ENCODE measurements at regions not wholly inside any gene's neighbourhood (a gene's known extent, or its start where the extent isn't known, plus 50 kb on each side); places are given as distances from the start of the nearest gene placed in this dataset.

GRCh38 chr1:88104886-88105285 lies 579.2 kb upstream of the PKN2 start:
- DNase-seq, result no peak

GRCh38 chr1:88111816-88112215 lies 572.3 kb upstream of the PKN2 start:
- DNase-seq, result no peak

DNA sequence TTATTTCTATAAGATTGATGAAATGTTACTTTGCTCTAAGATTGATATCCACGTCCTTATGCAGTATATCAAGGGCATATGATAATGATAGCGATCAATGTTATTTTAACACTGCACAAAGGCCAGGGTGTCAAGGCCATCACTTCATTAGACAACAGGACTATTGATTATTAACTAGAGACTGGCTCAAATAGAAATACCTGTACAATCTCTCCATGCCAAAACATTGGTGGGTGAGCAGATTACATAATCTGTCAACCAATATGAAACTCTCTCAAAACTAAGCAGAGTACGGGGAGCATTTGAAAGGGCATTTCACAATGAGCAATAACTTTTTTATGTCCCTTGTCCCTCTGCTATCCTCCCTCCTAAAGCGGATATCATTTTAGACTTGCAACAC lies 566.5 kb upstream of the PKN2 start:
- no peak for DNase-seq

DNA sequence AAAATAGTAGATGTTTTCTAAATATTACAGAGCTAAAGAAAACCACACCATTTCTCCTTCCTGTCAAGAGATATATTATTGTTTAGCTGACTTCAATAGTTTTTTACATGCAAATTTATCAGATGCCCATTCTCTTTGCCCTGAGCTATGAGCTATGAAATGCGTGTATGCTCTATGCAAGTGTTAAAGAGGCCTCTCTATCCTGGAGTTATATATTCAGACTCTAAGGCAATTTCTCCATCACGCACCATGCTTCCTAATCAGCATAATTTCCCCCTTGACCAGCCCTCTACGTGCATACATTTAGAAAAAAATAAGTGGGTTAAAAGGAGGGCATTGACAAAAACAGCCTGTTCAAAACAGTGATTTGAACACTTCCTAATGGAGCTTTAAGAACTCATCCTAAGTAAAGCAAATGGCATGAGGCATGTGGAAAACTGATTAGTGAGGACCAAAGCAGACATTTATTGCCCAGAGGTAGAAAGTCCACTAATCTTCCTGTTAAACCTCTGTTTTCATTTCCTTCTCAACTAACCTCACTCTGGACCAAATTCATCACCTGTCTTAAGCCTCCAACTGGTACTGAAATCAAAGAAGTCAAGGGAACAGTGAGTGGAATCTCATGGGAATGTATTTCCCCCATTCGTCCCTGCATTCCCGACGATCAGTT lies 565.8 kb upstream of the PKN2 start:
- no peak for DNase-seq

- DNase-seq, result no peak
Measured at GRCh38 chr1:88124614-88125013, 559.5 kb upstream of the PKN2 start.

DNA sequence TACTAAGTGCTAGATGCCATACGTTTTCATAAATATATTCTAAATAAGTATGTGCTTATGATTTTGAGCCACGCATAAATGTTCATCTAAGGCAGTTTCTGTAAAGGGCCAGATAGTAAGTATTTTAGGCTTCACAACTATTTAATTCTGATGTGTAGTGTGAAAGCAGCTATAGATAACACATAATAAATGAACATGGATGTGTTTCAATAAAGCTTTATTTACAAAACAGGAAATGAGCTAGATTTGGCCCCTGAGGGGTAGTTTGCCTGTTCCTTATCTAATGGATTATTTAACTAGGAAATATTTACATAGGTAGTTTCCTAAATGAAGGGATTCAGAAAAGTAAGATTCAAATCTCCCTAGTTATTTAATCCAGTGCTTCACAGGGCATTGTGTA lies 557.6 kb upstream of the PKN2 start:
- no peak for DNase-seq

DNA sequence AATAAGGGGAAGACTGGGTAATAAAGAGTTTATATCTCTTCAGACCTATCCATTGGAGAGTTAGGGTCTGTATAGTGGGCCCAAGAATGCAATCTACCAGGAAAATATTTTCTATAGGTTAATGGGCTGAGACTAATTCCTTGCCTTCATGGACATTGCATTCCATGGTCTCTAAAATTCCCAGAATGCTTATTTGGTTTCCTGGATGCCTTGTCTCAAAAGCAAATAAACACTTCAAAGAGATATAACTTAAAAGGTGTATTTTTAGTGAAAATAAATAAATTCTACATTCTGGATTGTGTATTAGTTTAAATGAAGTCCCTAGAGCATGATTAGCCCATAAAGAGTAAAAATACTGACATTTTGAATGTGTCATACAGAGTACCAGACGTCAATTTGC lies 550.1 kb upstream of the PKN2 start:
- no peak for DNase-seq

DNA sequence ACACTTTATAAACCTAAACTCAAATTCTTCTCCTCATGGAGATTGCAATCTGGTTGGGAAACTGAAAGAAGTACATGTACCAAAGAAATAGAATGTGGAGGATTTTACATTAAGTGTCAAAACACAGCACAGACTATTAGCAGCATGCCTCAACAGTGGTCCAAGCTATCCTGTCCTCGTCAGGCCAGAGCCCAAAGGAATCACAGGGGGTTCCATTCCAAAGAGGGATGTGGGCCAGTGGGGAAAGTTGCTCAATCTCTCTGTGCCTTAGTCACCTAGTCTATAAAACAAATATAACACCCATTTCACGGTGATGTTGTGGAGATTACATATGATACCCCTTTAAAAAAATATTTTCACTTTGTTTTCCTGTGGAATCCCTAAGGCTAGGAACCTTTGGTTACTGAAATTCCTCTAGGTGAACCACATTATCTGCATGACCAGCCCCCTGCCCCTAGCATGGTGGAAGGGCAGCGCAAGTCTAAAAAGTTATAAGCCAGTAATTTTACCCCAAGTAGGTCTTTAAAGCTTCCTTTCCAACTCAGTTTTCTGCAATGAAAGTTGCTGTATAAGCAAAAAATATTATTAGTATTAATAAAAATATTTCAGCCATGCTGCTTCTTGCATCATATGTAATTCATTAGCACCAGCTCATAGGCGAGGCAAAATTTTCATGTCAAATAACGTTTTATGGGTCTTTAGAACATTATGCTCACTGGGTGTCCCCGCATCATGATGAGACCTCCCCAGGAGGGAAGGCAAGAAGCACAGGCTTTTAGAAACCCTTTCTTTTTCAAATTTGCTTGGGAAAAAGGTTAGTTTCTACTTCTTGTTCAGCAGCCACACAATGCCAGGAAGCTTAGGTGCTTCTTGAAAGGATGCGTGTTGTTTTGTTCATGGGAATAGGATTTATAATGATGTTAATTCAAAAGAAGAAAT lies 548.8 kb upstream of the PKN2 start:
- no peak for DNase-seq

GRCh38 chr1:88139633-88140032 lies 544.4 kb upstream of the PKN2 start:
- DNase-seq, result no peak

DNA sequence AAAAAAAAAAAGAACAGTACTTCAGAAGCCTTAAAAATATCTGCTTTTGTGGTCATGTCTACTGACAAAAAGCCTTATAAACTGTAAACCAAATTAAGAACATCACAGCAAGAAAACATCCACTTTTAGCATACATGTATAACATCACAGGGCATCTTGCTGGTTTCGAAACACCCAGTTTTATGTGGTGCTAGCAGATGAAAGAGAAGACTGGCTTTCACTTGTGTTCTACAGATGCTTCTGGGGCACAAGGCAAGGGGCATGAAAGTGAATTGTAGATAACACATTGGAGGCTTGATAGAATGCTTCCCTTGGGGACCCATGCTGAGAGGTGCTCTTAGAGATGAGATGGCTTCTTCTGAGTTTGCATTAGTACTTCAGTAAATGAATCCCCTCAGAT lies 543.7 kb upstream of the PKN2 start:
- DNase-seq, result no peak

- DNase-seq, result no peak
Measured at GRCh38 chr1:88141499-88142074, 542.5 kb upstream of the PKN2 start.

DNA sequence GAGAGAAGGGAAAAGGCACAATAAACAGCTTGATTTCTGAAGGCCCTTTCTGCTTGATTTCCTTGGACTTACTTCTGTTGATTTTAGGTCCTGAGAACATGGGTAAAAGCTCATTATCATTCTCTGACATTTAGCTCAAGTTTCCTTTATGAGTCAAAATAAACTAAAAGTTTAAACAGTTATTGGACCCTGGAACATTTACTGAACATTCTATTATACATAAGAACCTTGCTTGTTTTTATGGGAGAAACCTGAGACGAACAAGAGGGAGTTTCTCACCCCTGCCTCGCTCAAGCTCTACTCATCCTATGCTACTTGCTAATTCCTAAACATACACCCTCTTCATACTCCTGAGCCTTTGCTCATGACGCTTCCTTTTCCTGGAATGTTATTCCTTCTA lies 538.3 kb upstream of the PKN2 start:
- DNase-seq, result no peak

- no peak for DNase-seq
Measured at GRCh38 chr1:88149686-88150085, 534.4 kb upstream of the PKN2 start.

DNA sequence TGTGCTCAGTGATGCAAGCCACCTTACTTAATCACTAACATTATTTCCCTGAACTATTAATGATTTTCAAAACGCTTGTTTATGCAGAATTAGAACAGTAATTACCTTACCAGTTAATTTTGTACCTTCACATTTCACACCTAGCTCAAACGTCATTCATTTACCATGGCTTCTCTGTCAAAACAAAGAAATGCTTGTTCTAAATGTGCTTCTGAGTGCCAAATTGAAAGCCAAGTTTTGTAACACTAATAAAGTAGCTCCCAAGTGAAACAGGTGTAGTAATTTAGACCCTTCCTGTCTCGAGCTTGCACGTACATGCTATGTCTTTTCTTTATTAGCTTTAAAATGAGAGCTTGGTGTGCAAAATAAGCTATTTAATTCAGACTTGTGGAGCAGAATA lies 533.7 kb upstream of the PKN2 start:
- no peak for DNase-seq

GRCh38 chr1:88163187-88163586 lies 520.9 kb upstream of the PKN2 start:
- DNase-seq, result no peak

GRCh38 chr1:88168126-88168525 lies 515.9 kb upstream of the PKN2 start:
- no peak for DNase-seq

- DNase-seq, result no peak
Measured at GRCh38 chr1:88169139-88169538, 514.9 kb upstream of the PKN2 start.

GRCh38 chr1:88169939-88170338 lies 514.1 kb upstream of the PKN2 start:
- DNase-seq, result no peak

- DNase-seq, result no peak
Measured at GRCh38 chr1:88175120-88175630, 508.9 kb upstream of the PKN2 start.

DNA sequence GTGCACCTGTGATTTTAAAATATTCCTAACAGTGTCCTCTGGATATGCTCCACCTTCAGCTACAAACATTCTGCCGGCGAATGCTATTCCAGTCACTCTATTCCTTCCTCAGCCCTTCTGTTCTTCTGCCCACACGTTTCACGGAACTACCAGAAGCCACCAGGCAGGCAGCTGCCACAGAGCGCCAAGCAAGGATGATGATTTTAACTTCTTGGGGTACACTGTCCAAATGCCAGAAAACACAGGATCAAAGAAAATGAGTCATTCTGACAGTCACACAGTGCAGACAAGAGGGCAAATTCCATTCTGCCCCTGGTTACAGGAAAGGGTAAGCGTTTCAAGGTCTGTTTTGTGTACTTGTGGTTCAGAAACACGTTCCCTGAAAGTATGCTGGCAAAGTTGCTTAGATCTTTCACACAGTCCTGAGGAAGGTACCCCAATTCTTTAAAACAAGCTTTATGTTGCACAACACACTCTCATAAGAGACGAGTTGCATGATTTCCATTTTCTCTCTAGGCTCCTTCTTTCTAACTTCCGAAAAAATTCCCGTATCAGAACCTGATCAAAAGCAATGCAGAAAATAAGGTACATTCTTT lies 508.3 kb upstream of the PKN2 start:
- no peak for DNase-seq

GRCh38 chr1:88179943-88180342 lies 504.1 kb upstream of the PKN2 start:
- no peak for DNase-seq

- peak; percentile 72 for DNase-seq
Measured at GRCh38 chr1:88180449-88181108, 503.5 kb upstream of the PKN2 start.

GRCh38 chr1:88186911-88187310 lies 497.2 kb upstream of the PKN2 start:
- no peak for DNase-seq

All from stimulated activated CD8-positive, alpha-beta memory T cell treated with anti-CD3 and anti-CD28 coated beads, Interleukin-4, amount 100 ng/mL, for 48 hours (primary cell).